AG04449 (cell line): ENCODE measurements at regions not wholly inside any gene's neighbourhood (a gene's known extent, or its start where the extent isn't known, plus 50 kb on each side); places are given as distances from the start of the nearest gene placed in this dataset.
"Not testable (repeated sequence)": the region's sequence is repeated elsewhere in the genome, so short reads cannot be mapped to it uniquely, and the experiment has no call there.

Experiments
- CTCF ChIA-PET: fragments of 350-600 bp; formaldehyde crosslinking; extraction: SDS; loops from one replicate; lab custom pipeline; 2021; ENCODE audit warnings: antibody characterized with exemption; lab: Yijun Ruan, JAX
- POLR2A ChIA-PET: fragments of 400-600, 350-600 bp; formaldehyde crosslinking; extraction: SDS; loops from one replicate; lab custom pipeline; 2020; ENCODE audit warnings: antibody characterized with exemption, inconsistent platforms; lab: Yijun Ruan, JAX
- DNase-seq: peaks from one replicate; pipeline ENCODE4 v3.0.0-alpha.2; 2010; ENCODE audit warnings: low read depth, low spot score
- H3K4me3 ChIP-seq: 2 replicates; pipeline ENCODE4 v1.5.1; 2011; ENCODE audit warnings: low read depth, mild to moderate bottlenecking, control low read depth, low read length
- TF ChIP-seq, protein P1 (sequence below): IDR thresholded peaks from one replicate; pipeline ENCODE4 v1.5.1; 2011; ENCODE audit warnings: mild to moderate bottlenecking, moderate library complexity, low read length, control low read depth, inconsistent platforms; ENCODE audit not compliant: insufficient read depth; ENCODE audit errors: missing control alignments

DNA sequence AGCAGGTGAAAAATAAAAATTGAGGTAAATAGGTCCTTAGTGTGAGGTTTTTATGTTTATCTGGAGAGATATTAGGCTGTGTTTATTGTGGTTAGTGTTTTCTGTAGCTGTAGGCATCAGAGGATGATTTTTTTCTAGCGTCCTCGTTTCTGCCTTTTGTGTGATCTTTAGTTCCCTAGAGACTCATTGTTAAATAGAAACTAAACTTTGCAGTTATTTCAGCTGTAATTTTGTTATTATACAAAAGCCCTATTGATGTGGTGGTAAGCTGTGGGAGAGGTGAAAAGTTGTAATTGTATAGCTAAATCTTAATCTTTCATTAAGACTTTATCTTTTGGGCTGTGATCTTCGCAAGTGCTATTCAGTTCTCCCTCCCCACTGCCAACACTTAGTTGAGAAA, 340.3 kb downstream of the CYLC2 start:
- CTCF ChIA-PET: no interaction called here
- TF ChIP-seq, protein P1, sequence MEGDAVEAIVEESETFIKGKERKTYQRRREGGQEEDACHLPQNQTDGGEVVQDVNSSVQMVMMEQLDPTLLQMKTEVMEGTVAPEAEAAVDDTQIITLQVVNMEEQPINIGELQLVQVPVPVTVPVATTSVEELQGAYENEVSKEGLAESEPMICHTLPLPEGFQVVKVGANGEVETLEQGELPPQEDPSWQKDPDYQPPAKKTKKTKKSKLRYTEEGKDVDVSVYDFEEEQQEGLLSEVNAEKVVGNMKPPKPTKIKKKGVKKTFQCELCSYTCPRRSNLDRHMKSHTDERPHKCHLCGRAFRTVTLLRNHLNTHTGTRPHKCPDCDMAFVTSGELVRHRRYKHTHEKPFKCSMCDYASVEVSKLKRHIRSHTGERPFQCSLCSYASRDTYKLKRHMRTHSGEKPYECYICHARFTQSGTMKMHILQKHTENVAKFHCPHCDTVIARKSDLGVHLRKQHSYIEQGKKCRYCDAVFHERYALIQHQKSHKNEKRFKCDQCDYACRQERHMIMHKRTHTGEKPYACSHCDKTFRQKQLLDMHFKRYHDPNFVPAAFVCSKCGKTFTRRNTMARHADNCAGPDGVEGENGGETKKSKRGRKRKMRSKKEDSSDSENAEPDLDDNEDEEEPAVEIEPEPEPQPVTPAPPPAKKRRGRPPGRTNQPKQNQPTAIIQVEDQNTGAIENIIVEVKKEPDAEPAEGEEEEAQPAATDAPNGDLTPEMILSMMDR: no peak
- no peak overlapping the region for H3K4me3 ChIP-seq
- no peak for DNase-seq
- POLR2A ChIA-PET: no interaction called here

DNA sequence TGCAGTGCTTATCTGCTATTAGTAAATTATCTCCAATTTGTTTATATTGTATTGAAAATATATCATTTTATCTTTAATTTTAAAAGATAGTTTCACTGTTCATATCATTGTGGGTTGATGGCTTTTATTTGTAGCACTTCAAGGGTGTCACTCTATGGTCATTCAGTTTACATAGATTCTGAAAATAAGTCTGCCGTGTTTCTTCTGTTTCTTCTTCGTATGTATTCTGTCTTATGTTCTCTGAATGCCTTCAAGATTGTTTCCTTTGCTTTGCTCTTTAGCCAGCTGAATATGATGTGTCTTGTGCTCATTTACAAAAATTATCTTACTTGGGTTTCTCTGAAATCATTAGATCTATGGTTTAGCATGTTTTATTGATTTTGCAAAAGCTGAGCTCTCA, 359.9 kb downstream of the CYLC2 start:
- no peak for DNase-seq
- TF ChIP-seq, protein P1: no peak
- POLR2A ChIA-PET: no interaction called here

DNA sequence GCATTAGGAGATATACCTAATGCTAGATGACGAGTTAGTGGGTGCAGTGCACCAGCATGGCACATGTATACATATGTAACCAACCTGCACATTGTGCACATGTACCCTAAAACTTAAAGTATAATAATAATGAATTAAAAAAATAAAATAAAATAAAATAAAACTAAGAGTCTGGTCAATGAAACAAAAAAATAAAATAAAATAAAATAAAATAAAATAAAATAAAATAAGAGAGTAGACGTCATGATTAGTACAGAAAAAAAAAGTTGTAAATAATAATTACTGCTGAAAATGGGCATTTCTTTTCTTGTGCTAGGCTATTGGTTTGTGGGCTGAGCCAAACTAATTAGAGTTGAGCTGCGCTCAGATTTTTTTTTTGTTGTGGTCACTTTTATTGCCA, 362.8 kb downstream of the CYLC2 start:
- CTCF ChIA-PET, DNase-seq, H3K4me3 ChIP-seq, POLR2A ChIA-PET: not testable (repeated sequence)

More for the DNA sequence above, 359.9 kb downstream of the CYLC2 start:
- CTCF ChIA-PET: no interaction called here
- H3K4me3 ChIP-seq: no peak overlapping the region

DNA sequence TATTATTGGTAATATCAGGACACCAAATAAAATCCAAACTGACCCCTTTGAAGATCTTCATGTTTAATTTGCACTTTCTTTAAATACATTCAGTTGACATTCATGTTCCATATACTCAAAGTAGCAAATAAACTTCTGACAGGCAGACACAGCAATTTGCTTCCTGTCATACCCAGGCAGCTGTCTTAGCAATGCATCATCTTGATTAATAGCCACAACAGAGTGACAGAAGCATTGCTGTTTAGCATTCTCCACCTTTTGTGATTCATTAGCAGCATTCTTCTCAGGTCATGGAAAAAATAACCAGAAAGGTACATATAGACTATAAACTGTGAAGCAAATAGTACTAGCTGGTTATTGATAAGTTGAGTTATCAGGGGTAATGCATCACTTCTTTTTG, 366.8 kb downstream of the CYLC2 start:
- ChIA-PET CTCF (no interaction called here), POLR2A (no interaction called here)
- no peak overlapping the region for H3K4me3 ChIP-seq
- TF ChIP-seq, protein P1: no peak
- DNase-seq: no peak

DNA sequence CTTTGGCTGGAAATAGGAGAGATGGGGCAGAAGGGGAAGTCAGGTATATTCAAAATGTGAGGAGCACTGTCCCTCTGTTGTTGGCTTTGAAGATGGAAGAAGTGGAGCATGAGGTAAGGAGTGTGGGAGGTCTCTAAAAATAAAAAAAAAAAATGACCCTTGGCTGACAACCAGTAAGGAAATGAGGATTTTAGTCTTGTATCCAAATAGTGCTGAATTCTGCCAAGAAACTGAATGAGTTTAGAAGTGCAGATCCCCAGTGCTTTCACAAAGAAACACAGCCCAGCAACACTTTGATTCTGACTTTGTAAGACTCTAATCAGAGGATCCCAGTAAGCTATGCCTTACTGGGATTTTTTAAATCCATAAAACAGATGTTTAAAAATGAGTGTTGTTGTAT, 367.9 kb downstream of the CYLC2 start:
- no peak overlapping the region for H3K4me3 ChIP-seq

DNA sequence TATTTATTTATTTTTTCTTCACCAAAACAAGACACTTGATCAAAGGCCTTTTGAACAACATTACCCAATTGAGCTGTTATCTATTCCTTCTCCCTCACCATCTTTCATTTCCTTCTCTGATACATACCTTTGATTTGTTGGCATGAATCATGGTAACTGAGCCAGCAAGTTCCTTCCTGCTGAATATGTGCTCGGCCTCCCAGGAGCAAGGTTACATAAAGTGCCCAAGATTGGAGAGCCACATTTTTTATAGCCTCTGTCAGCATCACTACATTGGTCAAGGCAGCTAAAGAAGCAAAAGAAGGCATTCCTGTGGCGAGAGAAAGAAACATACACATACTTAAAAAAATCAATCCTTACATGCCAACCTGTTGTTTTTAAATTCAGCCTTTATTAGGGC, 369.6 kb downstream of the CYLC2 start:
- POLR2A ChIA-PET: no interaction called here
- TF ChIP-seq, protein P1: no peak
- CTCF ChIA-PET: no interaction called here
- no peak for DNase-seq
- H3K4me3 ChIP-seq: no peak overlapping the region

More for the DNA sequence above, 367.9 kb downstream of the CYLC2 start:
- TF ChIP-seq, protein P1: no peak
- DNase-seq: no peak
- CTCF ChIA-PET: no interaction called here
- POLR2A ChIA-PET: no interaction called here

DNA sequence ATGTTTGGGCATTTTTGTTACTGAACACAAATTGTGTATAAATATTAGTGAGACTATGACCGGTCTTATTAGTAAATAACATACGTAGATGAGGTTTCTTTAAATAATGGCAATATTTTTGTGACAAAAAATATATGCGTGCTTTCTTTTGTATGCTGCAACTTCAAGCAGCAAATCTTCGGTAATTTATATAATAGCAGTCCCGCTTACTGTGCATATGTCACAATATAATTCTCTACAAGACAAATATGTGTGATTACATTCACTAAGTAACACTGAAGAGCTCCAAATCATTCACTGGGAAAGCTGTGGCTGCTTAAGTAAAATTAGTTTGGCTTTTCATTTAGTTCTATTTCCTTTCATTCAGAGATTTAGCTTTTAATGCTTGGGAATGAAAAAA, 376.0 kb downstream of the CYLC2 start:
- no peak for DNase-seq
- no peak overlapping the region for H3K4me3 ChIP-seq
- ChIA-PET POLR2A (no interaction called here), CTCF (no interaction called here)
- TF ChIP-seq, protein P1: no peak
